GM12892 (cell line): ENCODE measurements at regions not wholly inside any gene's neighbourhood (a gene's known extent, or its start where the extent isn't known, plus 50 kb on each side); places are given as distances from the start of the nearest gene placed in this dataset.

Source experiments
- POLR2A ChIP-seq: IDR thresholded peaks from 2 replicates; pipeline ENCODE4 v1.6.1; 2011; ENCODE audit warnings: low read depth, low read length, control low read depth
- POLR2AphosphoS5 ChIP-seq: IDR thresholded peaks from 2 replicates; pipeline ENCODE4 v1.6.1; 2011; ENCODE audit warnings: low read depth, low read length, control low read depth
- TAF1 ChIP-seq: IDR thresholded peaks from 2 replicates; pipeline ENCODE4 v1.6.1; 2011; ENCODE audit warnings: low read depth, mild to moderate bottlenecking, control low read depth, low read length, borderline replicate concordance

GRCh38 chr1:195831789-195832188 lies 776.5 kb downstream of the KCNT2 start:
- TF ChIP-seq POLR2A (no peak), POLR2AphosphoS5 (no peak), TAF1 (no peak)
